HG03575 (cell line): ENCODE measurements at regions not wholly inside any gene's neighbourhood (a gene's known extent, or its start where the extent isn't known, plus 50 kb on each side); places are given as distances from the start of the nearest gene placed in this dataset.

Experiments used
- ATAC-seq: cut with Tn5 transposase; IDR thresholded peaks from one replicate; pipeline ENCODE4 v1.9.1; 2021; ENCODE audit not compliant: unreplicated experiment, insufficient number of reproducible peaks, low FRiP score; ENCODE audit errors: extremely low read depth

- no peak for ATAC-seq
Observed at GRCh38 chrX:84611843-84612636, 109.8 kb upstream of the HDX start.

GRCh38 chrX:84634201-84634782 lies 132.0 kb upstream of the HDX start:
- ATAC-seq, result no peak

- ATAC-seq, result no peak
Observed at GRCh38 chrX:84666086-84666485, 163.8 kb upstream of the HDX start.

DNA sequence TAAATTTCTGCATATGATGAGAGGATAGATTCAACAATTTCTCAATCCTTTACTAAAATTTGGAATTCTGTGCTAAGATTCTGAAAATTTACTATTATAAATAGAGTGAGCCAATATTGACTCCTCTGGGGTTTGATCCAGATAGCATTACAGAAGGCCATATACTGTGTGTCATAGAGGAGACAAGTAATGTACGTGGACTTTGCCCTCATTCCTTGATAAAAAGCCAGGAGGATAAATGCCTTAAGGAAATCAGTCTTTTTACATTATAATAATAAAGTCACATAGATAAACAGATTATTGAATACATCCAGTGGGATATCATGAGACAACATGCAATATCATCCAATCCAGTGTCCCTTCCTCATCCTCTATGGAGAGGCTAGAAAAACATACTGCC lies 188.0 kb upstream of the HDX start:
- no peak for ATAC-seq

DNA sequence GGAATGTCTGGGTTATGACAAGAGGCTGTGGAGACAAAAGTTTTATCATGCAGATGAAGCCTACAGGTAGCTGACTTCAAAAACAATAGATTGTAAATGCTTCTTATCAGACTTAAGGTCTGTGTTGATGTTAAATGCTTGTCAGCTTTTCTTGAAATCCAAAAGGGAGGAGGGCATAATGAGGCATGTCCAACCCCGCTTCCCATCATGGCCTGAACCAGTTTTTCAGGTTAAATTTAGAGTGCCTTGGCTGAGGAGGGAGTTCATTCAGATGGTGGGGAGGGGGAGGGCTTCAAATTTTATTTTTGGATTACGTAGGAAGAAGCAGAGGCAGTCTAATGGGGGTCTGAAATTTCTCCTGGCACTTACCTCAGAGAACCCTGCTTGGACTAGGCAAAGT lies 207.7 kb upstream of the HDX start:
- no peak for ATAC-seq

DNA sequence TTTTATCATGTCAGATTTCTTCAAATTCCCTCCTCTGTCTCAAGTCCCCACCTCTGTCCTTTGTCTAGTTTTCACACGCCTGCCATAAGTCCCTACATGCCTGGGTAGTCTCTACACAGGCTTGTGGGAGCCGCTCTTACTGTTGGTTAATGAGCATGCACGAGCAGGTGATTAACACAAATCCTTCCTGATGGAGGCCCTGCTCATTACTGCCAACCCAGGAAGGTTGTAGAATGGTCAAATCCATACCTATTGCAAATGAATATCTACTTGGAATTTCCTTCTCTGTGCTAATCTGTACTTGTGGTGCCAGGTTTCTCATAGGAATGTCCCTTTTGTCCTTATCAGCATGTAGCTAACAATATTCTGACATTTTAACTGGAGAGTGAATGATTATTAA lies 208.4 kb upstream of the HDX start:
- no peak for ATAC-seq

GRCh38 chrX:84712621-84713020 lies 210.4 kb upstream of the HDX start:
- ATAC-seq, result no peak

DNA sequence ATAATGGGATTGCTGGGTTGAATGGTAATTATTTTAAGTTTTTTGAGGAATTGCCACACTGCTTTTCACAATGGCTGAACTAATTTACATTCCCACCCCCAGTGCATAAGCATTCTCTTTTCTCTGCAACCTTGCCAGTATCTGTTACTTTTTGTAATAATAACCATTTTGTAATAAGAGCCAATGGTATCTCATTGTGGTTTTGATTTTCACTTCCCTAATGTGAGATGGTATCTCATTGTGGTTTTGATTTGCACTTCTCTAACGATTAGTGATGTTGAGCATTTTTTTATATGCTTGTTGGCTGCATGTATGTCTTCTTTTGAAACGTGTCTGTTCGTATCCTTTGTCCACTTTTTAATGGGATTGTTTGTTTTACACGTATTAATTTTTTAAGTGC lies 213.1 kb upstream of the HDX start:
- no peak for ATAC-seq

DNA sequence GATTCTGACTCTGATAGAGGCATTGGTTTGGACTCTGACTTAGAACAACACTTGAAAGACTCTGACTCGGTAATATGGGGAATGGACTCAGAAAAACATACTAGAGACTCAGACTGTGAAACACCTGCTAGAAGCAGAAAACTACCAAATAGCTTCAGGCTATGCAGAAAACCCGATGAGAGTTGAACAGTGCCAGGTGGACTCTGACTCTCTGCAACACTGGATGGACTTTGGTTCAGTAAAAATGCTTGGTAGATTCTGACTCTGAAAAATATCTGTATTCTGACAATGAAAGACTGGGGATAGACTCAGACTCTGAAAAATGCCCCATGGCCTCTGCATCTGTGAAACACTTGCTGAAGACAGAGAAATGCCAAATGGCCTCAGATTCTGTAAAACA lies 215.1 kb upstream of the HDX start:
- no peak for ATAC-seq

DNA sequence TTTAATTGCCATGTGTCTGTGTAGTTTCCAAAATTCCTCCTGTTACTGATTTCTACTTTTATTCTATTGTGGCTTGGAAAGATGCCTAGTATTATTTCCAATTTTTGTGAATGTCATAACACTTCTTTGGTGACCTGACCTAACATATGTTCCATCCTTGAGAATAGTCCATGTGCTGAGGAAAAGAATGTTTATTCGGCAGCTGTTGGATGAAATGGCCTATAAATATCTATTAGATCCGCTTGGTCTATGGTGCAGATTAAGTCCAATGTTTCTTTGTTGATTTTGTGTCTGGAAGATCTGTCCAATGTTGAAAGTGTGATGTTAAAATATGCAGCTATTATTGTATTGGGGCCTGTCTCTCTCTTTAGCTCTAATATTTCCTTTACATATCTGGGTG lies 219.2 kb upstream of the HDX start:
- ATAC-seq, result no peak

DNA sequence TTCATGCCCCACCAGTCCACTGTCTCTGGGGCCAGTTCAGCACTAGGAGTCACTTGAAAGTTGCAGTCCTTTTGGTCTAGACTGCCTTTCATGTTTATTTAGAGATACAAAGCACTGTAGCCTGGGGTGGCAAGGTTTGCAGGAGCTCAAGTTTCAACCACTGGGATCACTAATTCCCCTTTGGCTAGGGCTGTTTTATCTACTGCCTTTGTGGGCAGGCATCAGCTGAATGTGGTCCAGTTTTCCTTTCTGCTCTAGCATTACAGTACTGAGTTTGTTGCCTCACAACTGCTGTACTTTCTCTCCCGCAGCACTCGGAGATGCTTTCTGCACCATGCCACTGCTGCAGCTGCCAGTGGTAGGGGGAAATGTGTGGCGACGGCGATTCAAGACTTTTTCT lies 222.3 kb upstream of the HDX start:
- ATAC-seq, result no peak

- no peak for ATAC-seq
Observed at GRCh38 chrX:84729408-84729807, 227.2 kb upstream of the HDX start.

DNA sequence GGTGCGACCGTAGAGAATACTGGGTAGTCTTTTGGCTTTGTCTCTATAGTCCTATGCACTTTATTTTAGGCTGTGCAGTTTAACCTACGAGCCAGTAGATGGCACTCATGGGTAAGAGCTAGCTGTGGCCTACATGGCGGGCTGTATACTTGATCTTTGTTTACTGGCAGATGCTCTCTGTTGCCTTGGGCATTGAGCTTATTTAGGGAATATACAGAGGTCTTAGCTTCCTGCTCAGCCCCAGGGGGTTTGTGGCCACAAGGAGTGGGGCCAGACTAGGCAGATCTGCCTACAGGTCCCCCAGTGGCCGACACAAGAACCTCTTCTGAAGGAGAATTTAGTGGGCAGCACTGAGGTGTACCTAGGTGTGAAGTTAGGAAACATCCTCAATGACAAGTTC lies 227.6 kb upstream of the HDX start:
- ATAC-seq, result peak; percentile 99

DNA sequence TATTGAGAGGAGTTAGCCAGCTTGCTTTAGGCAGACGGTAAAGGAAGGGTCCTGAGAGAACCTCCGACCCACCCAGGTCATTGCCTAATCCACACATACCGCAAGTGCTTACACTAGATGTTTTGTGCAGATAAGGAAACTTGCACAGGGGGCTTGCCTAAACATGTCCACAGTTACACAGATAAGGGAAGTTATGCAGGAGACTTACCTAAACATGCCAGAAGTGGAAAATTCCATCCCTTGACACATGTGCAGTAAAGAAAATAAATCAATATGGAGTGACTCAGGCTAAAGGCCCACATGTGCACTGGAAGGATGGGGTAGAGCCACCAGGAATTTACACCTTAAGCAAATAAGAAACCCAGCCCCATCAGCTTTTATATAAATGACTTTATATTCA lies 232.8 kb upstream of the HDX start:
- no peak for ATAC-seq

- no peak for ATAC-seq
Observed at GRCh38 chrX:84737471-84737871, 235.2 kb upstream of the HDX start.

DNA sequence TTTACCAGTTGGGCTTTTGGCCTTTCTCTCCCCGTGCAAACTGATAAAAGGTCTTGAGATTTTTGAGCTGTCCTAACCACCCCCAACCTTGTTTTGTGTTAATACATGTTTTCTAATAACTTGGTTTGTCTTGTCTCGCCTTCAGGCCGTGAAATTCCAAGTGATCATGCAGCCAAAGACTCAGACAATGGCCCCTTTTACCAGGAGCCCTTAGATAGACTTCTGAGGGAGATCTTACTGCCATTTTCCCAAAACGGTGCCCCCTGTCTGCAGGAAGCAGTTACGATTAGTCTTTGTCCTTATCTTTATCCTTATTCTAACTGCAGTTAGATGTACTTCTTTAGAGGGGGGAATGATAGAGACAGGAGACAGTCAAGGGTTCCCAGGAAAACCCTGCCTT lies 245.3 kb upstream of the HDX start:
- no peak for ATAC-seq

- ATAC-seq, result no peak
Observed at GRCh38 chrX:84748965-84749656, 246.9 kb upstream of the HDX start.

DNA sequence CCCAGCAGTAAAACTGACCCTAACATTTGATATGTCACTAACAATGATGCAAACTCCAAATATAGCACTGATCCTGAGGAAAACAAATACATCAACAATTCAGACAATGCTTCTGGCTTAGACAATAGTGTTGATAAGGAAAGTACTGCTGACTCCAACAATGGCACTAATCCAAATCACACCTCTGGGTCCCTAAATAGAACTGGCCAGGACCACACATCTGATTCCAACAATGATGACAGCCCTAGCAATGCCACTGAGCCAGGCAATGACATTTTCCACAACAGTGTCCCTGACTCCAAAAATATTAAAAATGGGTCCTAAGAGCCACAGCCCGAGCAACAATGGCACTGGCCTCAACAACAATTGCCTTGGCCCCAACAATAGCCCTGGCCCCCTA lies 243.1 kb upstream of the APOOL start:
- no peak for ATAC-seq

- ATAC-seq, result no peak
Observed at GRCh38 chrX:84796321-84796720, 207.4 kb upstream of the APOOL start.

GRCh38 chrX:84830836-84831235 lies 172.8 kb upstream of the APOOL start:
- ATAC-seq, result no peak
